ENCODE measurements at regions not wholly inside any gene's neighbourhood (a gene's known extent, or its start where the extent isn't known, plus 50 kb on each side); places are given as distances from the start of the nearest gene placed in this dataset.

DNA sequence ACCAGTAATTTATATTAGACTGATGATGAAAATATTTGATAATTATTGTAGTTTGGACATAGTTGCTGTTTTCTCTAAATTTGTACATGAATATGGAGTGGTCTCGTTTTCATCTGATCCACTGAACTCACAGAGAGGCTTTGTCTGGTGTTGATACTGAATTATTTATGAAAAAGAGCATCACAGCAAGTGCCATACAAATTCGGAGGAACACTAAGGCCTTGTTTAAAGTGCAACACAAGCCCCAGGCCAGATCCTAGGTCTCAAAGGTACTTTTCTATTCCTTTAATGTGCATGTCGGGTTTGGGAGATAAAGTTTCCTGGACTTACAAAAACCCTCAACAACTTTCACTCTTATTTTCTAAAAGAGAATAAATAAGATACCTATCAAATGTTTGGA, 796.8 kb upstream of the EPHA6 start:
- TF ChIP-seq, protein P1, sequence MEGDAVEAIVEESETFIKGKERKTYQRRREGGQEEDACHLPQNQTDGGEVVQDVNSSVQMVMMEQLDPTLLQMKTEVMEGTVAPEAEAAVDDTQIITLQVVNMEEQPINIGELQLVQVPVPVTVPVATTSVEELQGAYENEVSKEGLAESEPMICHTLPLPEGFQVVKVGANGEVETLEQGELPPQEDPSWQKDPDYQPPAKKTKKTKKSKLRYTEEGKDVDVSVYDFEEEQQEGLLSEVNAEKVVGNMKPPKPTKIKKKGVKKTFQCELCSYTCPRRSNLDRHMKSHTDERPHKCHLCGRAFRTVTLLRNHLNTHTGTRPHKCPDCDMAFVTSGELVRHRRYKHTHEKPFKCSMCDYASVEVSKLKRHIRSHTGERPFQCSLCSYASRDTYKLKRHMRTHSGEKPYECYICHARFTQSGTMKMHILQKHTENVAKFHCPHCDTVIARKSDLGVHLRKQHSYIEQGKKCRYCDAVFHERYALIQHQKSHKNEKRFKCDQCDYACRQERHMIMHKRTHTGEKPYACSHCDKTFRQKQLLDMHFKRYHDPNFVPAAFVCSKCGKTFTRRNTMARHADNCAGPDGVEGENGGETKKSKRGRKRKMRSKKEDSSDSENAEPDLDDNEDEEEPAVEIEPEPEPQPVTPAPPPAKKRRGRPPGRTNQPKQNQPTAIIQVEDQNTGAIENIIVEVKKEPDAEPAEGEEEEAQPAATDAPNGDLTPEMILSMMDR (IDR thresholded peaks at IDR 0.05) = no peak
- TF ChIP-seq POLR2A (IDR thresholded peaks at IDR 0.05) = no peak
- TF ChIP-seq POLR2AphosphoS5 (IDR thresholded peaks at IDR 0.05) = no peak
- no peak for TF ChIP-seq EP300 (IDR thresholded peaks at IDR 0.05)

Data from stomach (tissue), 4 donors.